ENCODE measurements at regions not wholly inside any gene's neighbourhood (a gene's known extent, or its start where the extent isn't known, plus 50 kb on each side); places are given as distances from the start of the nearest gene placed in this dataset.

GRCh38 chr7:108860615-108861014 lies 290.9 kb downstream of the DNAJB9 start:
- TF ChIP-seq CTCF (IDR thresholded peaks at IDR 0.05; ENCODE audit: low read depth, low read length, poor library complexity, severe bottlenecking) (no peak), EZH2phosphoT487 (IDR thresholded peaks at IDR 0.05; ENCODE audit: borderline replicate concordance, low read length) (no peak)
